GM08714 (cell line): ENCODE measurements at regions not wholly inside any gene's neighbourhood (a gene's known extent, or its start where the extent isn't known, plus 50 kb on each side); places are given as distances from the start of the nearest gene placed in this dataset.

Experiments used
- H3K4me3 ChIP-seq: fragments of 200-500 bp; sonication (Bioruptor generic); 2 replicates; pipeline ENCODE4 v1.5.1; 2014; ENCODE audit warnings: mild to moderate bottlenecking, low read length, inconsistent platforms
- ZNF274 ChIP-seq: IDR thresholded peaks from 2 replicates; pipeline ENCODE4 v1.6.1; 2012; ENCODE audit warnings: mild to moderate bottlenecking, low read depth, low read length

DNA sequence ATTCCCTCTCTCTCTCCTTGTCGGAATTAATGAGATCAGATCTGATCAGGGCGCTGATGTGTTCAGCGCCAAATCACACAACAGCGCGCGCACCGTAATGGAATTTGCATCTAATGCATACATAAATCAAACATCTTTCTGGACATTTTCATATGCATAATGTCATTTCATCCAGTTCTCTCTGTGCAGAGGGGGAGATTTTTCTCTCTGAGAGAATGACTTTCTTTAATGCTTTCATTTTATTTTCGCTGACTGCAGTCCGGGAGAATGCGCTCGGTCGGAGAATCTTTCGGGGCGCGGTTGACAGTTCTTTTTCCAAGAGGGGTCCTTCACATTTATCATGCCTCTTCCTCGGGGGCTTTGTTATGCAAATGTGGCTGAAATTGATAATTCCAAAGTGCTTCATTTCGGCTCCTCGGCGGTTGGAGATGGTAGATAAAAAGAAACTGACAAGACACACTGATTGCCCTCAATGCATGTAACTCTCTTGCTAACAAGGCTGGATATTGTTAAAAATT is 615.9 kb downstream of the VRK1 start:
- H3K4me3 ChIP-seq, result peak overlapping the region; percentile 6; the same call in 1 of the 2 replicates
- TF ChIP-seq ZNF274, result no peak

DNA sequence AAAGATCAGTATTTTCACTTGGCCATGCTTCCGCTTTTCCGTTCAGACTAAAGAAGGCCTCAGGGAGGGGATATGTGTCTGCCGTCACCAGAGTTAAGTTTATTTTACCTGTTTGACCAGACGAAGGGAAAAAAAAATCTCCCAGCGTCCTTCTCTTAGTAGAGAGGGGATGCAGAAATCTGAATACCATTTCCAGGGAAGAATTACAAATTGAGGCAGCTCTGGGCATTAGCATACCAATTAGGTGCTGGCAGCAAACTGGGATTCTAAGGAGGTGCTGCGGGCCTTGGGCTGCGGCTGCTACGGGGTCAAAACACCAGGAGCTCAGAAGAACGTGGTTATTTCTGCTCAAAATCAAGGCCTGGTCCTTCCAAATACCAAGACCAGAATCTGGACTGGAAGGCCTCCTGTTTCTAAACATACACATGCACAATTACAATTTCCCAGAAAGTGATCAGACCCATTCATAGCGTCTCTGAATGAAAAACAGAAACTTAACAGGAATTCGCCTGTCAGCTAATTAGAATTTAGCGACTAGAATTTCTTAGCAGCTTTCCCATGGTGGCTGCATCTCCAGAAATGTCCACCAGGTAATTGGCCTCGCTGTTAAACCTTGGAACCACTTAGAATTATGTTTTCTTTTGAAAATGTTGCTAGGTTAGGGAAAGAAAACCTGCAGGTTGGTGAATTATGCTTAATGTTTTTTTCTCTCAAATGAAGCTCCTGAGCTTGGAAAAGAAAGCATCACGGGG is 617.0 kb downstream of the VRK1 start:
- no peak for TF ChIP-seq ZNF274

DNA sequence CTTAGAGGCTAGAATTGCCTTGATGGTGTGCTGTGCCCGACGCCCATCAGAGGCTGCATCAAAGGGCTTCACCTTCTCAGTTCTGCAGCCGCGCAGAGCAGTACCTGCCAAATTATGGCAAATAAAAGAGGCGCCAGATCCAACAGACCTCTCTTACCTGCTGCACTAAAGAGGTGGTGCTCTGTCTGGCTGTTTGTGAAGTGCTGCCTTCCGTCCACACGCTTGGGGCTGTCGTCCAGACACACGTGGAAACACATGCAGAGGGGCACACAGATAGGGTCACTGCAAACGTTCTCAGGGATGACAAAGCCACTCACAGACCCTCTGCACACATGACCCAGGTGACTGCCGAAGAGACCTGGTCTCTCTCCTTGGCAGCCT is 617.5 kb downstream of the VRK1 start:
- H3K4me3 ChIP-seq, result no peak overlapping the region
- TF ChIP-seq ZNF274, result no peak

More for the DNA sequence above, 617.0 kb downstream of the VRK1 start:
- H3K4me3 ChIP-seq, result no peak overlapping the region

DNA sequence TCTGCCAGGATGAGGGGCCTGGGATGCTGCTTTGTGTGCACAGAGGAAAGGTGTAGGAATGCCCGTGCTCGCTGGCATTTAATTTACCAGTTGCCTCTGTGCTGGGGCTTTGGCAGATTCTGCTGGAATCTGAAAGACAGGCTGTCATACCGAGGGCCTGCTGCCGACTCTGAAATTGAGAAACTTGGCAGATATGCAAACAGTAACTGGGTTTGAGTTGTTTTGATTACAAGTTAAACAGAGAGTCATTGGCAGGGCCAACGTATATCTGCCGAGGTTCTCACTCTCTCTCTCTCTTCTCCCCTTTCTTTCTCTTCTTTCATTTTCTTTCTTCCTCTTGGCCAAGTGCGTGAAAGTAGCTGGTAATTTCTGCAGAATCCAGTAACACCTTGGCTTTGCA is 618.7 kb downstream of the VRK1 start:
- no peak overlapping the region for H3K4me3 ChIP-seq
- no peak for TF ChIP-seq ZNF274

DNA sequence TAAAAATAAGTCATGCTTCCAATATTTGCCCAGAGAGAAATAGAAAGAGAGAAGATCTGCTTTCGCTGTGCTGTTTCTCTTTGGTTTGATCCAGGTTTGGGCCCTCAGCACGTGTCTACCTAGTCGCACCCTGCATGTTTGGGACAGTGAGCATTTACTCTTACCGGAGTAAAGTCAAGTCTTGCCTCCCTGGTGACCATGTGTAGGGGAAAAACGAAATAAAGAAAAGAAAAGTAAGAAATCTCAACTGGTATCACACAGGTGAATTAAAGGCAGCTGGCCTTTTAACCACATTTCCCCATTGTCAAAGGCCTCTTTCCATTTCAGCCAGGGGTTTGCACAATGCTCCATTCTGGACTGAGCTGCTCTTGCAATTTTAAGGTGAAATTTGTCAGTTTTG is 619.4 kb downstream of the VRK1 start:
- no peak overlapping the region for H3K4me3 ChIP-seq
- TF ChIP-seq ZNF274, result no peak

DNA sequence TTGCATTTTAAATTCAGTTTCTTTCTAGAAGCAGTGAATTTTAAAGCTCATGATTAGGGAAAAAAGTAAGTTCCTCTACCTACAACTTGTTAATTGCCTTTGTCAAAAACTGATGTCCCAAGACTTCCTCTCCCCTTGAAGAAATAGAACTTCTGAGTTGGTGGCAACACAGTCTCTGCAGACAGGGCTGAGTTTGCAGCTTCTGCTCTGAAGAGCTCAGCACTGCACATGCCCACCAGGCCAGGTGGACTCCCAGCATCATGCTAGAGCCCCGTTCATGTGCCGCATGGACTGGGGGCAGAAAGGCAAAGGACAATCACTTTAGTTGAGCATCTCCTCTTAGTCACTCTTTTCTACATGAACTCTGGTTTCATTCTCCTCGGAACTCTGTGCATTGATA is 620.1 kb downstream of the VRK1 start:
- no peak overlapping the region for H3K4me3 ChIP-seq
- TF ChIP-seq ZNF274, result no peak

DNA sequence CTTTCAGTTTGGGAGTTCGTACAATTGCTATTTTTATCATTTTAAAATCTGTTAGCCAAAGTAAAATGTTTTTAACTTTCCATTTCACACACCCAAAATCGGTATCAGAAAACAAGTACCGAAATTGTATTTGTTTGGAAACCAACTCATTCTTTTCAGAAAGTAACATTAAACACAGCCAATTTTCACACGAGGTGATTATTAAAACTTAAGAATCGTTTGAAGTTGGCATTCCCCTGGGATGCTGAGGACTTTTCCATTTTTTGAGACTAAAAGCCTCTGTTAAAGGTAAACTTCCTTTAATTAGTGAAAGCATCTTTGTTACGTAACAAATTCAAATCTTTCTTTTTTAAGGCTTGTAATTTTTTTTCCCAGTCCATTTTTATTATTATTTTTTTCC is 623.0 kb downstream of the VRK1 start:
- no peak for TF ChIP-seq ZNF274
- no peak overlapping the region for H3K4me3 ChIP-seq

DNA sequence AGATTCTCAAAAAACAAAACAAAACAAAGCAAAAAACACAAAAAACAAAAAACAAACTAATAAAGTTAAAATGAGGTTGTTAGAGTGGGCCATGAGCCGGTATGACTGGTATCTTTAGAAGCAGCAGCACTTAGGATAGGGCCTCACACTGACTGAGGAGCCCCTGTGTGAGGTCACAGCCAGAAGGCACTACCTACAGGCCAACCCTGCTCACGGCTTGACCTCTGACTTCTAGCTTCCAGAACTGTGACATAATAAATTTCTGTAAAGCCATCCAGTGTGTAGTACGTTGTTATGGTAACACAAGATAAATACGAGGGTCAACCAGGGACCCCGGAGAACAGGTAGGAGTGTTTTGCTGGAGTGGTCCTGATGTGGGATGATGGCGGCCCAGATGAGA is 629.6 kb downstream of the VRK1 start:
- no peak for TF ChIP-seq ZNF274
- H3K4me3 ChIP-seq, result no peak overlapping the region

DNA sequence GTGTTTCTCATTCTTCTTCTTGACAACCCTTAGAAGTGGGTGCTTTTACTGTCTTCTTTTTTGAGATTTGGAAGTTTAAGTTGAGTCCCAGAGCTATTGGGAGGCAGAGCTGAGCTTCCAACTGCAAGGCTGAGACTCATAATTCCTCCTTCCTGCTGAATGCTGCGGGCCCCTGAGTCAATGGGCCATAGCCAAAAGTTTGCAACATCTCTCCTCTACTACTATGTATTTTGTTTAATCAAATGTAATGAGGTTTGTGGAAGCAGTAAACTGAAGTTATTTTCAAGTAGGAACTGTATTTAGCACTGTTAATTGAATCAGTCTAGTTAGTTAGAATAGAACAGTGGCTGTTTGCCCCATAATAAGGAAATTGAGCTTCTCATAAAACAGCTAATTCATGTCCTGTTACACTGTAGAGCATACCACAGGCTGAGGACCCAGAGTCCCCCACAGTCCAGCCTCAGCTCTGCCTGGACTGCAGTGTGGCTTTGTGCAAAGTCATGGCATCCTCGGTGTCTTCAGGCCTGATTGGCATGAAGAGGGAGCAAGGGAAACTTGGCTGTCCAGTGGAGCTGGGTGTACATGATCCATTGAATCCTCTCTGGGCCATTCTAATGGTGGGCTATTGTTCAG is 631.7 kb downstream of the VRK1 start:
- no peak for TF ChIP-seq ZNF274
- no peak overlapping the region for H3K4me3 ChIP-seq

DNA sequence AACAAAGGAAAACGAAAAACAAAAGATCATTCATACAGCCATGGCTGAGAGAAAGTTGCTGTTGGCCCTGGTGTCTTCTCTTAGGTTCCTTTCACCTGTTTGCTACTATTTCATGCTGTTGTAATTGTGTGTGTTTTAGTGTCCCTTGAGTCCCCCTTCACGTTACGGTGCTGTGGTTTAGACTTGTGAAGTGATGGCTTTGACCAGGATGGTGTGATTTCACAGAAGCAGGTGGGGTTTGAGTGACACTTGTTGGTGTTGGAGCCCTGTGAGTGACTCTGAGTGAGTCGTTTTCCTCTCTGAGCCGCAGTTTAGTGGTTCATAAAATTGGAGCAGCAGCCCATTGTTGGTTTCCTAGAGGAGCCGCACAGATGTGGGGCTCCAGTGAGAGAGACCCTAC is 635.4 kb downstream of the VRK1 start:
- TF ChIP-seq ZNF274, result no peak
- H3K4me3 ChIP-seq, result no peak overlapping the region

DNA sequence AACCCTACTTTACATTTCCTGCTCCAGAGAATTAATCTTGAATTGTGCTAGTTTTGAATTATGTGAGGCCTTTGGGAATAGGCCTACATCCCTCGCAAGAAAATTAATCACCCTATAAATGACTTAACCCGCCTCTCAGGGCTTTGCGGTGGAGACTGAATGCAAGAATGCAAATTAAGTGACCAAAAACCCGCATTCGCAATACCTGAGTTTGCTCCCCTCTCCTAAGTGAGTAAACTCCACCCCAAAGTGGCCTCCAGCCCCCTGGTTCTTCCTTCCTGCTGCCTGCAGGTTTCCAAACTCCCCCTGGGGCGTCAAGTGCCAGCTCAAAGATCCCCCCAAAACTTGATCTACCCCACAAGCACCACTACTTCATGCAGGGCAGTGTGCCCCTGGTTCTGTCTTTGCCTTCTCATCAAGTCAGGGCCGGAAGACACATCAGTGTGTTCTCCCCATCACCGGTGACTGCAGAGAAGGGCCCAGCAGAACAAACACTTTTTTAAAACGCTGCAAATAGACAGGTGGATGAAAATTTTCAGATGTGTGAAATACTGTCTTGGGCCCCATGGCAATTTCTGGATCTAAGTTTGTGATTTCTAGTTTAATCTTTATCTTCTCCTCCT is 644.7 kb downstream of the VRK1 start:
- no peak for TF ChIP-seq ZNF274
- no peak overlapping the region for H3K4me3 ChIP-seq

DNA sequence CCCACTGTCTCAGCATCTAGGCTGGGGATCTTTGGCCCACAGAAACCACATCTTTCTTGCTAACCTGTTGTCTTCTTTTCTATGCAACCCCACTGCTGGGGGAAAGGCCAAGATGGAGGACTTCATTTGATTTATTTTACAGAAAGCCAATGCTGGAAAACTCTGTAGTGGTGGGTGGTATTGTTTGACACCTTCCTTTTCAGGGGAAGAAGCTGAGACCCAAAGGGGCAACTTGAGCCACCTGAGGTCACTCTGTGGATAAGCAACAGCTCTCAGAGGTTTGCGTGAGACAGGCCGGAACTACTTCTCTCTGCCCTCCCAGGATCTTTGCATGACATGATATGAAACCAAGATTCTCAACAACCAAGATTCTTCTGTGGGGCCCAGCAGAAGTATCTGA is 645.2 kb downstream of the VRK1 start:
- TF ChIP-seq ZNF274, result no peak
- no peak overlapping the region for H3K4me3 ChIP-seq

DNA sequence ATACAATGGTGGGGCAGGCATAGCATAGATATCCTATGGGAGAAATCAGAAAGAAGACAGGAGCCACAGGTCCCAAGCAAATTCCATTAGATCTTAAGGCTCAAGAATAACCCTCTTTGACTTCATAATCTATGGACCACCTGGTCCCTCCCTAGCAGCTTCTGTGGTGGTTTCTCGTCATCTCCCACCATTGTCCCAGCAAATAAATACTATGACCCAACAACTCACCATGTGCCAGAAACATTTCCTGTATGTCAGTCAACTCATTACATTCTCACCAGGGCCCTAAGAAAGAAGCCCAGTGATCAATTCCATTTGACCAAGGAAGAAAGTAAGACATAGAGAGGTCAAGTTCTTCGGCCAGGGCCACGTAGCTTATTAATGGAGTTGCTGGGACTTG is 646.2 kb downstream of the VRK1 start:
- H3K4me3 ChIP-seq, result no peak overlapping the region
- no peak for TF ChIP-seq ZNF274

DNA sequence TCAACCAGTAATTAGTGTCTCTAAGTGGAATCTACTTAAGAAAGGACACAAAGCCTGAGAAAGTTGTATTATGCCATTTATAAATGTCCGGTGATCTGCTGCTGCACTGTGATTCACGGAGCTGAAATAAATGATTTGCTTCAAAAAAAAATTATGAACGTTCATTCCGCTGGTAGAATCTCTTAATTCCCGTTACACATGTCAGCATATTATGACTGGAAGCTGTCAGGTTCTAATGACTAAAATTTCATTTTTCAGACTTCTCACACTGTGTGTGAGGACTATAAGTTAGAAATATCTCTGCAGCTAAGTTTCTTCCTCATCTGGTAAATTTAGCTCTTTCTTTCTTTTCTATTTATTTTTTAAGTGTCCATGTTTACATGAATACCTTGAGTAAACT is 647.1 kb downstream of the VRK1 start:
- no peak for TF ChIP-seq ZNF274
- H3K4me3 ChIP-seq, result no peak overlapping the region

DNA sequence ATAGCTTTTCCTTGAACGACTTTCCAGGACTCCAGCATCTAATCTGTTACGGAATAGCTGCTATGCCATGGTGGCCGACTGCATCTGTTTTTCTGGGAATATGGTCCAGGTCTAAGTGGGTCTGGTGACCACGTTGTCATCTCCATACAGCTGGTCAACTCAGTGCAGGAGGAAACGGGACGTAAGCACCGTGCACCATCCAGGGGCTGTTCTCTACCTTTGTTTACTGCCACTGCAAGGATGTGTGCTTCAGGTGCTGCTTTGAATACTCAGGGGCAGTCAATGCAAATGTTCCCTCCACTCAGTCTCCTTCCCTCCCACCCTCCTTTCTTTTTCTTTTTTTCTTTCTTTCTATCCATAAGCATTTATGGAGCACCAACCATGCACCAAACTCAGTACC is 648.2 kb downstream of the VRK1 start:
- no peak overlapping the region for H3K4me3 ChIP-seq
- no peak for TF ChIP-seq ZNF274
